ENCODE measurements at regions not wholly inside any gene's neighbourhood (a gene's known extent, or its start where the extent isn't known, plus 50 kb on each side); places are given as distances from the start of the nearest gene placed in this dataset.

GRCh38 chr12:45598761-45599160, 130.7 kb upstream of the ARID2 start (continued):
- TF ChIP-seq BCLAF1 (IDR thresholded peaks at IDR 0.05; ENCODE audit: borderline replicate concordance in 1 of 2, control insufficient read depth in 1 of 2, low read depth in 2 of 2, low read length in 1 of 2), result no peak
- TF ChIP-seq HNRNPUL1 (IDR thresholded peaks at IDR 0.05; ENCODE audit: low read length), result no peak
- no peak for TF ChIP-seq POLR2G (IDR thresholded peaks at IDR 0.05; ENCODE audit: low read depth, low read length)
- no peak for TF ChIP-seq ZNF282 (CRISPR knock-in tag; IDR thresholded peaks at IDR 0.05)
- no peak for TF ChIP-seq ZBTB33 (CRISPR knock-in tag; IDR thresholded peaks at IDR 0.05)
- no peak for TF ChIP-seq ZBTB12 (CRISPR knock-in tag; IDR thresholded peaks at IDR 0.05)
- TF ChIP-seq RBM39 (optimal IDR thresholded peaks at IDR 0.05; ENCODE audit: low read depth, low read length), result no peak
- no peak for TF ChIP-seq OTX1 (CRISPR knock-in tag; IDR thresholded peaks at IDR 0.05)
- TF ChIP-seq ZNF280B (CRISPR knock-in tag; IDR thresholded peaks at IDR 0.05), result no peak

All from K562 (cell line).